WTC11 (cell line): ENCODE measurements at regions not wholly inside any gene's neighbourhood (a gene's known extent, or its start where the extent isn't known, plus 50 kb on each side); places are given as distances from the start of the nearest gene placed in this dataset.

Source experiments
- ATAC-seq: fragments of 200-7000 bp; cut with Tn5 transposase; 2 replicates; pipeline ENCODE4 v1.10.0; 2021; ENCODE audit warnings: mild to moderate bottlenecking, moderate library complexity
- CTCF ChIA-PET: fragments of 300-600 bp; sonication (Branson Sonifier 250); formaldehyde crosslinking; loops from one replicate; lab custom pipeline; 2021; ENCODE audit warnings: antibody characterized with exemption; lab: Charles Lee
- POLR2A ChIA-PET: fragments of 350-600 bp; sonication (Branson Sonifier 250); formaldehyde crosslinking; loops from one replicate; lab custom pipeline; 2021; ENCODE audit warnings: antibody characterized with exemption; lab: Charles Lee
- DNase-seq: peaks from one replicate; pipeline ENCODE4 v3.0.0; 2021; ENCODE audit warnings: low spot score
- H3K27ac Mint-ChIP-seq: 2 replicates; pipeline ENCODE4 v1.8.0; 2021; ENCODE audit warnings: mixed read lengths
- H3K27me3 Mint-ChIP-seq: 2 replicates; pipeline ENCODE4 v1.8.0; 2021; ENCODE audit warnings: low read depth, mild to moderate bottlenecking, moderate library complexity, mixed read lengths
- H3K36me3 Mint-ChIP-seq: 2 replicates; pipeline ENCODE4 v1.8.0; 2021; ENCODE audit warnings: mixed read lengths
- H3K4me1 Mint-ChIP-seq: 2 replicates; pipeline ENCODE4 v1.8.0; 2022; ENCODE audit warnings: mixed read lengths
- H3K4me3 Mint-ChIP-seq: 2 replicates; pipeline ENCODE4 v1.8.0; 2021; ENCODE audit warnings: mild to moderate bottlenecking, moderate library complexity, mixed read lengths
- H3K9me3 Mint-ChIP-seq: 2 replicates; pipeline ENCODE4 v1.8.0; 2021; ENCODE audit warnings: mixed read lengths
- CREM ChIP-seq: sonication (generic); formaldehyde crosslinking; IDR thresholded peaks from 2 replicates; pipeline ENCODE4 v1.8.1; 2022; ENCODE audit warnings: mild to moderate bottlenecking, missing genetic modification reagents, moderate library complexity
- ELF4 ChIP-seq: sonication (generic); formaldehyde crosslinking; IDR thresholded peaks from 2 replicates; pipeline ENCODE4 v1.8.1; 2022; ENCODE audit warnings: low read depth, mild to moderate bottlenecking, moderate library complexity, missing genetic modification reagents
- ETV6 ChIP-seq: sonication (generic); formaldehyde crosslinking; IDR thresholded peaks from 2 replicates; pipeline ENCODE4 v1.8.1; 2022; ENCODE audit warnings: mild to moderate bottlenecking, missing genetic modification reagents
- FOXJ3 ChIP-seq: sonication (generic); formaldehyde crosslinking; IDR thresholded peaks from 2 replicates; pipeline ENCODE4 v1.9.0; 2021; ENCODE audit warnings: missing genetic modification reagents, mild to moderate bottlenecking, borderline replicate concordance
- FOXK1 ChIP-seq: sonication (generic); formaldehyde crosslinking; IDR thresholded peaks from 2 replicates; pipeline ENCODE4 v1.8.0; 2022; ENCODE audit warnings: mild to moderate bottlenecking, moderate library complexity, missing genetic modification reagents
- FOXP1 ChIP-seq: sonication (generic); formaldehyde crosslinking; IDR thresholded peaks from 2 replicates; pipeline ENCODE4 v1.8.0; 2022; ENCODE audit warnings: missing genetic modification reagents, mild to moderate bottlenecking, moderate library complexity, borderline replicate concordance
- GABPB1 ChIP-seq: sonication (generic); formaldehyde crosslinking; IDR thresholded peaks from 2 replicates; pipeline ENCODE4 v1.8.1; 2023; ENCODE audit warnings: mild to moderate bottlenecking, missing genetic modification reagents
- GRHL2 ChIP-seq: fragments of 250-450 bp; sonication (Bioruptor Pico); IDR thresholded peaks from 2 replicates; pipeline ENCODE4 v1.8.0; 2022; ENCODE audit warnings: mild to moderate bottlenecking, moderate library complexity; ENCODE audit not compliant: insufficient replicate concordance, severe bottlenecking
- NR3C1 ChIP-seq: sonication (generic); formaldehyde crosslinking; conservative IDR thresholded peaks from 2 replicates; pipeline ENCODE4 v1.8.1; 2023; ENCODE audit warnings: low read depth, mild to moderate bottlenecking, missing genetic modification reagents
- ZBTB21 ChIP-seq: sonication (generic); formaldehyde crosslinking; IDR thresholded peaks from 2 replicates; pipeline ENCODE4 v1.8.1; 2023; ENCODE audit warnings: mild to moderate bottlenecking, missing genetic modification reagents, borderline replicate concordance
- ZNF423 ChIP-seq: fragments of 250-450 bp; sonication (Bioruptor Pico); IDR thresholded peaks from 2 replicates; pipeline ENCODE4 v2.1.2; 2022; ENCODE audit warnings: mild to moderate bottlenecking, moderate library complexity
- TF ChIP-seq, protein P1 (sequence below): fragments of 250-450 bp; sonication (Bioruptor Pico); IDR thresholded peaks from 2 replicates; pipeline ENCODE4 v1.9.0; 2021; ENCODE audit warnings: mild to moderate bottlenecking
- TF ChIP-seq, protein P2 (sequence below): fragments of 250-450 bp; sonication (Bioruptor Pico); IDR thresholded peaks from 2 replicates; pipeline ENCODE4 v1.9.0; 2021; ENCODE audit warnings: moderate library complexity, mild to moderate bottlenecking, inconsistent platforms, borderline replicate concordance
- TF ChIP-seq, protein P3 (sequence below): sonication (generic); formaldehyde crosslinking; conservative IDR thresholded peaks from 2 replicates; pipeline ENCODE4 v1.8.1; 2023; ENCODE audit warnings: mild to moderate bottlenecking, low read depth, missing genetic modification reagents, moderate library complexity
- TF ChIP-seq, protein P4 (sequence below): fragments of 250-450 bp; sonication (Bioruptor Pico); IDR thresholded peaks from 2 replicates; pipeline ENCODE4 v2.1.2; 2022; ENCODE audit warnings: mild to moderate bottlenecking, moderate library complexity
- TF ChIP-seq, protein P5 (sequence below): sonication (generic); formaldehyde crosslinking; IDR thresholded peaks from 2 replicates; pipeline ENCODE4 v1.8.1; 2022; ENCODE audit warnings: low read depth, mild to moderate bottlenecking, moderate library complexity, missing genetic modification reagents, borderline replicate concordance
- TF ChIP-seq, protein P6 (sequence below): sonication (generic); formaldehyde crosslinking; IDR thresholded peaks from 2 replicates; pipeline ENCODE4 v1.8.1; 2022; ENCODE audit warnings: mild to moderate bottlenecking, moderate library complexity, missing genetic modification reagents
- TF ChIP-seq, protein P7 (sequence below): sonication (generic); formaldehyde crosslinking; IDR thresholded peaks from 2 replicates; pipeline ENCODE4 v1.8.0; 2022; ENCODE audit warnings: mild to moderate bottlenecking, missing genetic modification reagents
- TF ChIP-seq, protein P8 (sequence below): sonication (generic); formaldehyde crosslinking; IDR thresholded peaks from 2 replicates; pipeline ENCODE4 v1.8.1; 2022; ENCODE audit warnings: low read depth, missing genetic modification reagents, borderline replicate concordance
- TF ChIP-seq, protein P9 (sequence below): sonication (generic); formaldehyde crosslinking; IDR thresholded peaks from 2 replicates; pipeline ENCODE4 v1.8.0; 2022; ENCODE audit warnings: mild to moderate bottlenecking, missing genetic modification reagents

DNA sequence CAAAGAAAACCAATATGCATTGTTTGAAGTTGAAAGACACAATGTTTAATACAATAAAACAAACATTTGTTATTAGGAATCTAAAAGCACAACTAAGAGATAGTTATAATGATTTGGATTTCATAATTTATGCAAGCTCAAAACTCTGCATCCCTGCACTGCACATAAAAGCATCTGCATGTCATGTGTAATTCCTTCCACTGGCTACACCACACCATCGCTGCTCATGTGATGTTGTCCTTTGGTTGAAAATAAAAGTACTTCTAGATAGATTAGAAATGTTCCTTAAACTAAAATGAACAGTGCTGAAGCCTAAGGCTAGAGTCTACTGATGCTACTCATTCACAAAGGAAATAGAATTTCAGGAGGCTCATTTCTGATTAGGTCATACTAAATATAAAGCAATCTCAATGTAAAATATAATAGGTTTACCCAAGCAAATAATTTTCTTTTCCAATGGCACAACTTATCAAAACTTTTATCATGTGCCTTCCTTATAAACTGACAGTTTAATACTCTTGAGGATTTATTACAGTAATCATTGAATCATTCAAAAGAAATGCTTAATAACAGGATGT, 130.8 kb upstream of the DKK2 start:
- ATAC-seq (no peak), DNase-seq (no peak)
- H3K27ac Mint-ChIP-seq = no peak overlapping the region
- H3K27me3 Mint-ChIP-seq = no peaks in the 10 kb centered on the region
- H3K4me3 Mint-ChIP-seq = no peak overlapping the region
- no peaks in the 10 kb centered on the region for H3K4me1 Mint-ChIP-seq
- TF ChIP-seq, protein P1, sequence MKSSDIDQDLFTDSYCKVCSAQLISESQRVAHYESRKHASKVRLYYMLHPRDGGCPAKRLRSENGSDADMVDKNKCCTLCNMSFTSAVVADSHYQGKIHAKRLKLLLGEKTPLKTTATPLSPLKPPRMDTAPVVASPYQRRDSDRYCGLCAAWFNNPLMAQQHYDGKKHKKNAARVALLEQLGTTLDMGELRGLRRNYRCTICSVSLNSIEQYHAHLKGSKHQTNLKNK (CRISPR knock-in tag) = no peak
- TF ChIP-seq ZBTB21 (CRISPR knock-in tag) (no peak), ETV6 (CRISPR knock-in tag) (no peak), FOXJ3 (no peak), GRHL2 (no peak), ELF4 (CRISPR knock-in tag) (no peak), ZNF423 (CRISPR knock-in tag) (no peak)
- TF ChIP-seq, protein P2, sequence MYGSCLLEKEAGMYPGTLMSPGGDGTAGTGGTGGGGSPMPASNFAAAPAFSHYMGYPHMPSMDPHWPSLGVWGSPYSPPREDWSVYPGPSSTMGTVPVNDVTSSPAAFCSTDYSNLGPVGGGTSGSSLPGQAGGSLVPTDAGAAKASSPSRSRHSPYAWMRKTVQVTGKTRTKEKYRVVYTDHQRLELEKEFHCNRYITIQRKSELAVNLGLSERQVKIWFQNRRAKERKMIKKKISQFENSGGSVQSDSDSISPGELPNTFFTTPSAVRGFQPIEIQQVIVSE = no peak
- TF ChIP-seq, protein P3, sequence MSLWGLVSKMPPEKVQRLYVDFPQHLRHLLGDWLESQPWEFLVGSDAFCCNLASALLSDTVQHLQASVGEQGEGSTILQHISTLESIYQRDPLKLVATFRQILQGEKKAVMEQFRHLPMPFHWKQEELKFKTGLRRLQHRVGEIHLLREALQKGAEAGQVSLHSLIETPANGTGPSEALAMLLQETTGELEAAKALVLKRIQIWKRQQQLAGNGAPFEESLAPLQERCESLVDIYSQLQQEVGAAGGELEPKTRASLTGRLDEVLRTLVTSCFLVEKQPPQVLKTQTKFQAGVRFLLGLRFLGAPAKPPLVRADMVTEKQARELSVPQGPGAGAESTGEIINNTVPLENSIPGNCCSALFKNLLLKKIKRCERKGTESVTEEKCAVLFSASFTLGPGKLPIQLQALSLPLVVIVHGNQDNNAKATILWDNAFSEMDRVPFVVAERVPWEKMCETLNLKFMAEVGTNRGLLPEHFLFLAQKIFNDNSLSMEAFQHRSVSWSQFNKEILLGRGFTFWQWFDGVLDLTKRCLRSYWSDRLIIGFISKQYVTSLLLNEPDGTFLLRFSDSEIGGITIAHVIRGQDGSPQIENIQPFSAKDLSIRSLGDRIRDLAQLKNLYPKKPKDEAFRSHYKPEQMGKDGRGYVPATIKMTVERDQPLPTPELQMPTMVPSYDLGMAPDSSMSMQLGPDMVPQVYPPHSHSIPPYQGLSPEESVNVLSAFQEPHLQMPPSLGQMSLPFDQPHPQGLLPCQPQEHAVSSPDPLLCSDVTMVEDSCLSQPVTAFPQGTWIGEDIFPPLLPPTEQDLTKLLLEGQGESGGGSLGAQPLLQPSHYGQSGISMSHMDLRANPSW (CRISPR knock-in tag) = no peak
- TF ChIP-seq, protein P4, sequence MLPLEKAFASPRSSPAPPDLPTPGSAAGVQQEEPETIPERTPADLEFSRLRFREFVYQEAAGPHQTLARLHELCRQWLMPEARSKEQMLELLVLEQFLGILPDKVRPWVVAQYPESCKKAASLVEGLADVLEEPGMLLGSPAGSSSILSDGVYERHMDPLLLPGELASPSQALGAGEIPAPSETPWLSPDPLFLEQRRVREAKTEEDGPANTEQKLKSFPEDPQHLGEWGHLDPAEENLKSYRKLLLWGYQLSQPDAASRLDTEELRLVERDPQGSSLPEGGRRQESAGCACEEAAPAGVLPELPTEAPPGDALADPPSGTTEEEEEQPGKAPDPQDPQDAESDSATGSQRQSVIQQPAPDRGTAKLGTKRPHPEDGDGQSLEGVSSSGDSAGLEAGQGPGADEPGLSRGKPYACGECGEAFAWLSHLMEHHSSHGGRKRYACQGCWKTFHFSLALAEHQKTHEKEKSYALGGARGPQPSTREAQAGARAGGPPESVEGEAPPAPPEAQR (CRISPR knock-in tag) = no peak
- TF ChIP-seq, protein P5, sequence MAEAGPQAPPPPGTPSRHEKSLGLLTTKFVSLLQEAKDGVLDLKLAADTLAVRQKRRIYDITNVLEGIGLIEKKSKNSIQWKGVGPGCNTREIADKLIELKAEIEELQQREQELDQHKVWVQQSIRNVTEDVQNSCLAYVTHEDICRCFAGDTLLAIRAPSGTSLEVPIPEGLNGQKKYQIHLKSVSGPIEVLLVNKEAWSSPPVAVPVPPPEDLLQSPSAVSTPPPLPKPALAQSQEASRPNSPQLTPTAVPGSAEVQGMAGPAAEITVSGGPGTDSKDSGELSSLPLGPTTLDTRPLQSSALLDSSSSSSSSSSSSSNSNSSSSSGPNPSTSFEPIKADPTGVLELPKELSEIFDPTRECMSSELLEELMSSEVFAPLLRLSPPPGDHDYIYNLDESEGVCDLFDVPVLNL = no peak
- peaks cover 22% of the 10 kb centered on the region for H3K9me3 Mint-ChIP-seq
- peaks cover 10% of the 10 kb centered on the region for H3K36me3 Mint-ChIP-seq
- ChIA-PET POLR2A (no interaction called here), CTCF (no interaction called here)

DNA sequence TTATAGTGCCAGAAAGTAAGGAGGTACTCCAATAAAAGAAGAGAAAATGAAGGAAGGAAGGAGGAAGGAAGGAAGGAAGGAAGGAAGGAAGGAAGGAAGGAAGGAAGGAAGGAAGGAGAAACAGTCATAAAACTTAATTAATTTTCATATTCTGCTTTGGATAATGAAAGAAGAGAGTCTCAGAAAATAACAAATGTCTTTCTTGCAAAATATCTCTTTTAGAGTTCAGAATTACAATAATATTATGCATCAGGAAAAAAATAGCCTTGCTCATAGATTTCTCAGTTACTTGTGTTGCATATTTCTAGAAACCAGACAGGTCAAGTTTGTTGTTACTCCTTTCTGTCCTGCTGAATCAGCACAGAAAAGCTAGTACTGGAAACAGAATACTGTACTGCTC, 130.1 kb upstream of the DKK2 start:
- Mint-ChIP-seq H3K36me3 (peaks cover 10% of the 10 kb centered on the region), H3K4me3 (no peak overlapping the region), H3K9me3 (peaks cover 22% of the 10 kb centered on the region), H3K4me1 (no peaks in the 10 kb centered on the region), H3K27me3 (no peaks in the 10 kb centered on the region), H3K27ac (no peak overlapping the region)
- POLR2A ChIA-PET = no interaction called here
- no peak for ATAC-seq
- CTCF ChIA-PET = no interaction called here
- DNase-seq = no peak
- TF ChIP-seq, protein P6, sequence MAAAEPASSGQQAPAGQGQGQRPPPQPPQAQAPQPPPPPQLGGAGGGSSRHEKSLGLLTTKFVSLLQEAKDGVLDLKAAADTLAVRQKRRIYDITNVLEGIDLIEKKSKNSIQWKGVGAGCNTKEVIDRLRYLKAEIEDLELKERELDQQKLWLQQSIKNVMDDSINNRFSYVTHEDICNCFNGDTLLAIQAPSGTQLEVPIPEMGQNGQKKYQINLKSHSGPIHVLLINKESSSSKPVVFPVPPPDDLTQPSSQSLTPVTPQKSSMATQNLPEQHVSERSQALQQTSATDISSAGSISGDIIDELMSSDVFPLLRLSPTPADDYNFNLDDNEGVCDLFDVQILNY (CRISPR knock-in tag) = no peak
- TF ChIP-seq, protein P7, sequence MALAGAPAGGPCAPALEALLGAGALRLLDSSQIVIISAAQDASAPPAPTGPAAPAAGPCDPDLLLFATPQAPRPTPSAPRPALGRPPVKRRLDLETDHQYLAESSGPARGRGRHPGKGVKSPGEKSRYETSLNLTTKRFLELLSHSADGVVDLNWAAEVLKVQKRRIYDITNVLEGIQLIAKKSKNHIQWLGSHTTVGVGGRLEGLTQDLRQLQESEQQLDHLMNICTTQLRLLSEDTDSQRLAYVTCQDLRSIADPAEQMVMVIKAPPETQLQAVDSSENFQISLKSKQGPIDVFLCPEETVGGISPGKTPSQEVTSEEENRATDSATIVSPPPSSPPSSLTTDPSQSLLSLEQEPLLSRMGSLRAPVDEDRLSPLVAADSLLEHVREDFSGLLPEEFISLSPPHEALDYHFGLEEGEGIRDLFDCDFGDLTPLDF = no peak
- no peak for TF ChIP-seq FOXK1 (CRISPR knock-in tag)
- TF ChIP-seq, protein P8, sequence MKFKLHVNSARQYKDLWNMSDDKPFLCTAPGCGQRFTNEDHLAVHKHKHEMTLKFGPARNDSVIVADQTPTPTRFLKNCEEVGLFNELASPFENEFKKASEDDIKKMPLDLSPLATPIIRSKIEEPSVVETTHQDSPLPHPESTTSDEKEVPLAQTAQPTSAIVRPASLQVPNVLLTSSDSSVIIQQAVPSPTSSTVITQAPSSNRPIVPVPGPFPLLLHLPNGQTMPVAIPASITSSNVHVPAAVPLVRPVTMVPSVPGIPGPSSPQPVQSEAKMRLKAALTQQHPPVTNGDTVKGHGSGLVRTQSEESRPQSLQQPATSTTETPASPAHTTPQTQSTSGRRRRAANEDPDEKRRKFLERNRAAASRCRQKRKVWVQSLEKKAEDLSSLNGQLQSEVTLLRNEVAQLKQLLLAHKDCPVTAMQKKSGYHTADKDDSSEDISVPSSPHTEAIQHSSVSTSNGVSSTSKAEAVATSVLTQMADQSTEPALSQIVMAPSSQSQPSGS (CRISPR knock-in tag) = no peak
- no peak for TF ChIP-seq FOXP1
- TF ChIP-seq, protein P4 (CRISPR knock-in tag) = no peak
- TF ChIP-seq CREM (CRISPR knock-in tag) = no peak
- TF ChIP-seq, protein P9, sequence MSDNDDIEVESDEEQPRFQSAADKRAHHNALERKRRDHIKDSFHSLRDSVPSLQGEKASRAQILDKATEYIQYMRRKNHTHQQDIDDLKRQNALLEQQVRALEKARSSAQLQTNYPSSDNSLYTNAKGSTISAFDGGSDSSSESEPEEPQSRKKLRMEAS = no peak
- TF ChIP-seq, protein P5 = no peak
- TF ChIP-seq NR3C1 (CRISPR knock-in tag) = no peak
- TF ChIP-seq GABPB1 = no peak
- TF ChIP-seq ZBTB21 (CRISPR knock-in tag) = no peak
